Type B pancreatic cell (in vitro differentiated cells): ENCODE measurements at regions not wholly inside any gene's neighbourhood (a gene's known extent, or its start where the extent isn't known, plus 50 kb on each side); places are given as distances from the start of the nearest gene placed in this dataset.

Source experiments
- DNase-seq: peaks from one replicate; pipeline ENCODE4 v3.0.0; 2021; ENCODE audit warnings: mixed read lengths; ENCODE audit not compliant: unreplicated experiment; ENCODE audit errors: extremely low spot score
- H3K27ac Mint-ChIP-seq: 2 replicates; pipeline ENCODE4 v1.8.0; 2021; ENCODE audit warnings: mild to moderate bottlenecking, mixed read lengths
- H3K27me3 Mint-ChIP-seq: 2 replicates; pipeline ENCODE4 v1.8.0; 2021; ENCODE audit warnings: mixed read lengths
- H3K36me3 Mint-ChIP-seq: 2 replicates; pipeline ENCODE4 v1.8.0; 2021; ENCODE audit warnings: mixed read lengths
- H3K4me1 Mint-ChIP-seq: one replicate; pipeline ENCODE4 v1.8.0; 2021; ENCODE audit warnings: mixed read lengths; ENCODE audit not compliant: unreplicated experiment
- H3K4me3 Mint-ChIP-seq: 2 replicates; pipeline ENCODE4 v1.8.0; 2021; ENCODE audit warnings: mild to moderate bottlenecking, mixed read lengths
- H3K9me3 Mint-ChIP-seq: 2 replicates; pipeline ENCODE4 v1.8.0; 2021; ENCODE audit warnings: mixed read lengths
- CTCF ChIP-seq: fragments of 200-600 bp; sonication (generic); conservative IDR thresholded peaks from 2 replicates; pipeline ENCODE4 v1.5.0; 2021; ENCODE audit warnings: antibody characterized with exemption, mild to moderate bottlenecking

GRCh38 chr2:18651842-18652774 is 62.7 kb upstream of the NT5C1B start:
- no peak overlapping the region for H3K27ac Mint-ChIP-seq
- TF ChIP-seq CTCF: no peak
- no peaks in the 10 kb centered on the region for H3K9me3 Mint-ChIP-seq
- H3K4me1 Mint-ChIP-seq: no peaks in the 10 kb centered on the region
- no peaks in the 10 kb centered on the region for H3K36me3 Mint-ChIP-seq
- H3K4me3 Mint-ChIP-seq: no peak overlapping the region
- no peak for DNase-seq
- no peaks in the 10 kb centered on the region for H3K27me3 Mint-ChIP-seq

- Mint-ChIP-seq H3K4me3 (no peak overlapping the region), H3K27me3 (no peaks in the 10 kb centered on the region), H3K9me3 (peaks cover 4% of the 10 kb centered on the region), H3K4me1 (no peaks in the 10 kb centered on the region), H3K36me3 (peaks cover 3% of the 10 kb centered on the region), H3K27ac (no peak overlapping the region)
- no peak for DNase-seq
- no peak for TF ChIP-seq CTCF
Measured at GRCh38 chr2:18650221-18650620, 60.9 kb upstream of the NT5C1B start.

GRCh38 chr2:18649502-18650135 is 60.2 kb upstream of the NT5C1B start:
- no peak for DNase-seq
- Mint-ChIP-seq H3K27me3 (no peaks in the 10 kb centered on the region), H3K4me3 (no peak overlapping the region), H3K36me3 (peaks cover 3% of the 10 kb centered on the region), H3K9me3 (peaks cover 4% of the 10 kb centered on the region), H3K4me1 (no peaks in the 10 kb centered on the region), H3K27ac (no peak overlapping the region)
- no peak for TF ChIP-seq CTCF

GRCh38 chr2:18648161-18648560 is 58.8 kb upstream of the NT5C1B start:
- Mint-ChIP-seq H3K27ac (no peak overlapping the region), H3K36me3 (peaks cover 3% of the 10 kb centered on the region), H3K4me1 (no peaks in the 10 kb centered on the region), H3K4me3 (no peak overlapping the region), H3K27me3 (no peaks in the 10 kb centered on the region), H3K9me3 (peaks cover 4% of the 10 kb centered on the region)
- DNase-seq: no peak
- no peak for TF ChIP-seq CTCF

- Mint-ChIP-seq H3K4me3 (no peak overlapping the region), H3K9me3 (peaks cover 4% of the 10 kb centered on the region), H3K4me1 (no peaks in the 10 kb centered on the region), H3K27me3 (no peaks in the 10 kb centered on the region), H3K36me3 (peaks cover 3% of the 10 kb centered on the region), H3K27ac (no peak overlapping the region)
- DNase-seq: no peak
- no peak for TF ChIP-seq CTCF
Measured at GRCh38 chr2:18647731-18648130, 58.4 kb upstream of the NT5C1B start.
